ENCODE measurements at regions not wholly inside any gene's neighbourhood (a gene's known extent, or its start where the extent isn't known, plus 50 kb on each side); places are given as distances from the start of the nearest gene placed in this dataset.

- TF ChIP-seq CTCF (IDR thresholded peaks at IDR 0.05; ENCODE audit: insufficient read depth, low read length, poor library complexity, severe bottlenecking) (no peak), EZH2phosphoT487 (conservative IDR thresholded peaks at IDR 0.05; ENCODE audit: low read length) (no peak)
Measured at GRCh38 chr6:139931747-139932146, 557.3 kb upstream of the CITED2 start.
